Sigmoid colon (tissue), 6 donors: ENCODE measurements at regions not wholly inside any gene's neighbourhood (a gene's known extent, or its start where the extent isn't known, plus 50 kb on each side); places are given as distances from the start of the nearest gene placed in this dataset.
A peak's percentile ranks its signal among the peaks of the same experiment; 100 is the strongest.

Experiments used
- DNase-seq: peaks from one replicate; pipeline ENCODE4 v3.0.0-alpha.2; 2019
- H3K27ac ChIP-seq, 4 donors: fragments of 200-600 bp; sonication (generic); one replicate each; pipeline ENCODE4 v1.5.1; 2016 to 2019; ENCODE audit warnings: mild to moderate bottlenecking in 1 of 4
- H3K27me3 ChIP-seq, 3 donors: fragments of 200-600 bp; sonication (generic); one replicate each; pipeline ENCODE4 v1.5.1; 2019; ENCODE audit warnings: mild to moderate bottlenecking in 1 of 3
- H3K36me3 ChIP-seq, 4 donors: fragments of 200-600 bp; sonication (generic); one replicate each; pipeline ENCODE4 v1.5.1; 2016 to 2019
- H3K4me1 ChIP-seq, 4 donors: fragments of 200-600 bp; sonication (generic); one replicate each; pipeline ENCODE4 v1.5.1; 2017 to 2019
- H3K4me3 ChIP-seq, 4 donors: fragments of 200-600 bp; sonication (generic); one replicate each; pipeline ENCODE4 v1.5.1; 2017 to 2019; ENCODE audit warnings: mild to moderate bottlenecking in 2 of 4, moderate library complexity in 1 of 4
- H3K9me3 ChIP-seq, 4 donors: fragments of 200-600 bp in 3 of 4; sonication (generic) in 3 of 4; one replicate each; pipeline versions ENCODE4 v1.5.1 to v1.6.1; 2013 to 2019
- EP300 ChIP-seq, 4 donors: sonication (generic); formaldehyde crosslinking; IDR thresholded peaks; one replicate each; pipeline ENCODE4 v1.6.1; 2017; ENCODE audit warnings: antibody characterized with exemption in 4 of 4
- POLR2A ChIP-seq, 2 donors: fragments of 450-650 bp; IDR thresholded peaks; one replicate each; pipeline ENCODE4 v1.6.1; 2016; ENCODE audit warnings: antibody characterized with exemption in 2 of 2, mild to moderate bottlenecking in 2 of 2, moderate library complexity in 2 of 2
- POLR2AphosphoS5 ChIP-seq, 4 donors: sonication (generic); formaldehyde crosslinking; IDR thresholded peaks; one replicate each; pipeline ENCODE4 v1.6.1; 2017; ENCODE audit warnings: antibody characterized with exemption in 4 of 4
- WGBS, 2 donors: extraction: QIAGEN DNeasy Blood & Tissue Kit; methylation state at CpG; one replicate each; pipeline ENCODE4 v1.1.7; 2013; 5-methylcytosine and 5-hydroxymethylcytosine counted together
- intact Hi-C: fragments of 100-400 bp; cut with DNase I; formaldehyde crosslinking; loops from one replicate; pipeline ENCODE4 v1.15.1; 2023
- TF ChIP-seq, protein P1 (sequence below), 4 experiments: fragments of 450-650 bp in 3 of 4; fragments of 200-600 bp in 1 of 4; IDR thresholded peaks; one replicate each; pipeline ENCODE4 v1.5.1; 2016 to 2019; ENCODE audit warnings: antibody characterized with exemption in 4 of 4, mild to moderate bottlenecking in 3 of 4, moderate library complexity in 2 of 4
- donor health status: healthy with polysubstance abuse.
- donor health status: healthy.

GRCh38 chr18:10040287-10041011 is 126.6 kb downstream of the VAPA start:
- 43 to 60% methylated on average over 4 of the region's 4 CpGs for WGBS, 2 donors
- Histone ChIP-seq H3K36me3 (no peaks in the 10 kb centered on the region), H3K9me3 (peaks cover 0 to 12% (median 7%) of the 10 kb centered on the region in 4 donors), H3K4me1 (peaks cover 0 to 60% (median 27%) of the 10 kb centered on the region in 4 donors), H3K27ac (peak overlapping the region; percentile 61 to 91 (median 80)), H3K4me3 (no peak overlapping the region), H3K27me3 (no peaks in the 10 kb centered on the region)
- TF ChIP-seq, protein P1, sequence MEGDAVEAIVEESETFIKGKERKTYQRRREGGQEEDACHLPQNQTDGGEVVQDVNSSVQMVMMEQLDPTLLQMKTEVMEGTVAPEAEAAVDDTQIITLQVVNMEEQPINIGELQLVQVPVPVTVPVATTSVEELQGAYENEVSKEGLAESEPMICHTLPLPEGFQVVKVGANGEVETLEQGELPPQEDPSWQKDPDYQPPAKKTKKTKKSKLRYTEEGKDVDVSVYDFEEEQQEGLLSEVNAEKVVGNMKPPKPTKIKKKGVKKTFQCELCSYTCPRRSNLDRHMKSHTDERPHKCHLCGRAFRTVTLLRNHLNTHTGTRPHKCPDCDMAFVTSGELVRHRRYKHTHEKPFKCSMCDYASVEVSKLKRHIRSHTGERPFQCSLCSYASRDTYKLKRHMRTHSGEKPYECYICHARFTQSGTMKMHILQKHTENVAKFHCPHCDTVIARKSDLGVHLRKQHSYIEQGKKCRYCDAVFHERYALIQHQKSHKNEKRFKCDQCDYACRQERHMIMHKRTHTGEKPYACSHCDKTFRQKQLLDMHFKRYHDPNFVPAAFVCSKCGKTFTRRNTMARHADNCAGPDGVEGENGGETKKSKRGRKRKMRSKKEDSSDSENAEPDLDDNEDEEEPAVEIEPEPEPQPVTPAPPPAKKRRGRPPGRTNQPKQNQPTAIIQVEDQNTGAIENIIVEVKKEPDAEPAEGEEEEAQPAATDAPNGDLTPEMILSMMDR (IDR thresholded peaks at IDR 0.05) = no peak
- no peak for TF ChIP-seq POLR2A (IDR thresholded peaks at IDR 0.05)
- no peak for TF ChIP-seq EP300 (IDR thresholded peaks at IDR 0.05)
- TF ChIP-seq POLR2AphosphoS5 (IDR thresholded peaks at IDR 0.05) = peak in 3 of 4 donors; percentile 58 to 66 (median 63)
- no peak for DNase-seq
- intact Hi-C loops = no loop called here

DNA sequence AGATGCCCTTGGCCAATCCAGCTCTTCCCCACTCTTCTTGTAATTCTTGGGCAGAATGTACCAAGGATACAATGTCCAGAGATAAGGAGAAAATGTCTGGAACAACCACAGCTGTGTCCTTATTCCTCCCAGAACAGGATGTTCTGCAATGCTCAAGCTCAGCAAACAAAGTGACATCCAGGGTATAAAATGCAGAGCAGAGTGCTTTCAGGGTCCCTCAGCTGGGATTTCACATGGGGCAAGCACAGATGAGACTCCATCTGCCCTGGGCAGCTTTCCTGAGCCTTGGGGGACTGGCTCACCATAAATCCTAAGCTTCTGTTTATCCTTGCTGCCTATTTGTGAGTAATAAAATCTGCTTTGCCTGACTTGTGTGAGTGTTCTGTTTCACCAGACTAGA is 127.4 kb downstream of the VAPA start:
- Histone ChIP-seq H3K4me3 (no peak overlapping the region), H3K9me3 (peaks cover 0 to 12% (median 7%) of the 10 kb centered on the region in 4 donors)
- intact Hi-C loops = no loop called here

DNA sequence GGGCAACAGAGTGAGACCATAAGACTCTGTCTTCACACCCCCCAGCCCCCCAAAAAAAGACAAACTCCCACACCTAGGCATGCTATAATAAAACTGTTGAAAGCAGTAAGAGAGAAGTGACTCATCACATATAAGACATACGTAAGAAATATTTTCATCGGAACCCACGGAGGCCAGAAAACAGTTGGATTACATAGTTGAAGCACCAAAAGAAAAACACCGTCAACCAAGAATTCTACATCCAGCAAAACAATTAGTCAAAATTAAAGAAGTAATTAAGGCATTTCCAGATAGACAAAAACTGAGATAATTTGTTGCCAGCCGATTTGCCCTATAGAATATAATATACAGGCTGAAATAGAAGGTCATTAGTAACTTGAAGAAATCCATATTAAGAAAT is 128.7 kb downstream of the VAPA start:
- WGBS, 2 donors = 93 to 94% methylated on average over 5 of the region's 5 CpGs
- no peak overlapping the region for H3K4me3 ChIP-seq
- intact Hi-C loops = no loop called here
- TF ChIP-seq EP300 (IDR thresholded peaks at IDR 0.05) (no peak), POLR2A (IDR thresholded peaks at IDR 0.05) (no peak), POLR2AphosphoS5 (IDR thresholded peaks at IDR 0.05) (no peak)
- TF ChIP-seq, protein P1 (IDR thresholded peaks at IDR 0.05) = no peak
- no peaks in the 10 kb centered on the region for H3K36me3 ChIP-seq
- H3K27ac ChIP-seq = peak overlapping the region; percentile 61 to 91 (median 80)
- peaks cover 0 to 12% (median 7%) of the 10 kb centered on the region in 4 donors for H3K9me3 ChIP-seq
- no peak for DNase-seq
- H3K4me1 ChIP-seq = peaks cover 0 to 65% (median 30%) of the 10 kb centered on the region in 4 donors
- H3K27me3 ChIP-seq = no peaks in the 10 kb centered on the region

More for the DNA sequence above, 127.4 kb downstream of the VAPA start:
- no peaks in the 10 kb centered on the region for H3K36me3 ChIP-seq
- H3K27me3 ChIP-seq = no peaks in the 10 kb centered on the region
- H3K4me1 ChIP-seq = peaks cover 0 to 60% (median 30%) of the 10 kb centered on the region in 4 donors
- DNase-seq = peak; percentile 95
- peak overlapping the region; percentile 61 to 91 (median 80) for H3K27ac ChIP-seq
- TF ChIP-seq POLR2AphosphoS5 (IDR thresholded peaks at IDR 0.05) (peak; percentile 86 to 97 (median 96)), EP300 (IDR thresholded peaks at IDR 0.05) (peak; percentile 85 to 98 (median 96)), POLR2A (IDR thresholded peaks at IDR 0.05) (no peak)
- TF ChIP-seq, protein P1 (IDR thresholded peaks at IDR 0.05) = no peak

- peaks cover 0 to 60% (median 28%) of the 10 kb centered on the region in 4 donors for H3K4me1 ChIP-seq
- no peak overlapping the region for H3K4me3 ChIP-seq
- peaks cover 0 to 12% (median 7%) of the 10 kb centered on the region in 4 donors for H3K9me3 ChIP-seq
- TF ChIP-seq POLR2A (IDR thresholded peaks at IDR 0.05) (no peak), EP300 (IDR thresholded peaks at IDR 0.05) (no peak), POLR2AphosphoS5 (IDR thresholded peaks at IDR 0.05) (no peak)
- TF ChIP-seq, protein P1 (IDR thresholded peaks at IDR 0.05) = no peak
- H3K27me3 ChIP-seq = no peaks in the 10 kb centered on the region
- peak overlapping the region in 3 of 4 donors; percentile 34 to 67 (median 38) for H3K27ac ChIP-seq
- H3K36me3 ChIP-seq = no peaks in the 10 kb centered on the region
- 88 to 92% methylated on average over 1 of the region's 1 CpG for WGBS, 2 donors
- intact Hi-C loops = no loop called here
- no peak for DNase-seq
Observed at GRCh38 chr18:10044054-10044453, 130.2 kb downstream of the VAPA start.
